HG03432 (cell line): ENCODE measurements at regions not wholly inside any gene's neighbourhood (a gene's known extent, or its start where the extent isn't known, plus 50 kb on each side); places are given as distances from the start of the nearest gene placed in this dataset.

Experiments used
- ATAC-seq: cut with Tn5 transposase; IDR thresholded peaks from one replicate; pipeline ENCODE4 v1.9.1; 2021; ENCODE audit warnings: mild to moderate bottlenecking, moderate library complexity; ENCODE audit not compliant: unreplicated experiment

GRCh38 chr2:74759986-74760385 lies 73.9 kb upstream of the HK2 start:
- ATAC-seq = no peak

DNA sequence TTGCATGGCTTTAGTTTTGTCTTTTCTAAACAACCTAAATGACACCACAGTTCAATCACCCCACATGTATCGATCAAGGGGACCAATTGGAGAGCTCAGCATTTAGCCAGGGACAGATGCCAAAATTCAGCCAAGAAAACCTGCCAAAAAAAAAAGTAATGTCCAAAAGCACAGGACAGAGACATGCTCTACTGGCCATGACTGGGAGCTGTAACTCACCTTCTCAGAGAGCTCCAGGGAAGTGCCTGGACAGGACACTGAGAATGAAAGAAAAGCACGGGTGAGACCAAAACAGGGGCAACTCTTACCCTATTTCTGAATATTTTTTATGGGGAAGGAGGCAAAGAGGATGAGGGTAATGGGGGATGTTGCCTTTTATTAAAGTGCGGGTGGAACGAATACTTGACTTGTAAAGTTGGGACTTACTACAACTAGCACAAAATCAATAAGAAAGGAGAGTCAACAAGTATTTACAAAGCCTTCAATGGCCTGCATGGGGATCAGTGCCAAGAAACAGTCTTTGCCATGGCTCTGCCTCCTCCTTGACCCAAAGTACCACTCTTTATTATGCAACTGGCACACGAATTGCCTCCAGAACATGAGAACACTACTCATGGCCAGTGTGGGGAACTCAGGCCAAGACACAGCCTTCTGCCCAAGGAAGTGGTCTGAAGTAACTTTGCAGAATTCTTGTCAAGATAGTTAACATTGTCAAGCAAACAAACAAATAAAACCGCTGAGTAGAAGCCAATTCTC lies 72.9 kb upstream of the HK2 start:
- no peak for ATAC-seq

- ATAC-seq = no peak
These were observed 71.1 kb upstream of the HK2 start for GRCh38 chr2:74762789-74763188.

- no peak for ATAC-seq
These were observed 69.9 kb upstream of the HK2 start for GRCh38 chr2:74763962-74764428.

- no peak for ATAC-seq
These were observed 69.3 kb upstream of the HK2 start for GRCh38 chr2:74764429-74765272.

GRCh38 chr2:74766780-74767179 lies 67.1 kb upstream of the HK2 start:
- no peak for ATAC-seq

- no peak for ATAC-seq
These were observed 66.3 kb upstream of the HK2 start for GRCh38 chr2:74767618-74768017.

- ATAC-seq = no peak
These were observed 65.5 kb upstream of the HK2 start for GRCh38 chr2:74768401-74768914.

- no peak for ATAC-seq
These were observed 61.9 kb upstream of the HK2 start for GRCh38 chr2:74772046-74772445.

- peak; percentile 77 for ATAC-seq
These were observed 56.6 kb upstream of the HK2 start for GRCh38 chr2:74777161-74777900.

GRCh38 chr2:74778381-74779264 lies 55.3 kb upstream of the HK2 start:
- no peak for ATAC-seq

GRCh38 chr2:74779265-74779558 lies 54.7 kb upstream of the HK2 start:
- ATAC-seq = no peak

DNA sequence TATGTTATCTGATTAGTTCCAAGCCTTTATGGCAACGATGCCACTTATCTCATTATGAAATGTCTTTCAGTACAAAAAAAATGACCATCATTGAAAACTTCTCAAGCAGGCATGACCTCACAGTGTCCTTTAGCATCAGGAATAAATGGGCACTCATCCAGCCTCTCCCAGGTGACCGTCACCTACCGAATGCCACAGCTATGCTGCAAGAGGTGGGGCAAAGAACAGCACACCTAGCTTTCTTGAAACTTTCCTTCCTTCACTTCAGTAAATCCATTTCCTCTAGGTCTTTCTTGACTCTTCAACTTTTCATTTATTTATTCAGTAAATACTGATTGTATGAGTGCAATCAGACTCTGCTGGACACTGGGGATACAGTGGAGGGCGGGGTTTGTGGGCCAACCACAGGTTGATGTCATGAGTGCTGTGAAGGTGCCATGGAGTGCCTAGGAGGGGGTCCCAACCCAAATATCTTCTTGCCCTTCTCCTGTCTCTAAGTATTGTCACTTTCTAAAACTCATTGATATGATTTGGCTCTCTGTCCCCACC lies 54.3 kb upstream of the HK2 start:
- no peak for ATAC-seq
